ENCODE measurements at regions not wholly inside any gene's neighbourhood (a gene's known extent, or its start where the extent isn't known, plus 50 kb on each side); places are given as distances from the start of the nearest gene placed in this dataset.

DNA sequence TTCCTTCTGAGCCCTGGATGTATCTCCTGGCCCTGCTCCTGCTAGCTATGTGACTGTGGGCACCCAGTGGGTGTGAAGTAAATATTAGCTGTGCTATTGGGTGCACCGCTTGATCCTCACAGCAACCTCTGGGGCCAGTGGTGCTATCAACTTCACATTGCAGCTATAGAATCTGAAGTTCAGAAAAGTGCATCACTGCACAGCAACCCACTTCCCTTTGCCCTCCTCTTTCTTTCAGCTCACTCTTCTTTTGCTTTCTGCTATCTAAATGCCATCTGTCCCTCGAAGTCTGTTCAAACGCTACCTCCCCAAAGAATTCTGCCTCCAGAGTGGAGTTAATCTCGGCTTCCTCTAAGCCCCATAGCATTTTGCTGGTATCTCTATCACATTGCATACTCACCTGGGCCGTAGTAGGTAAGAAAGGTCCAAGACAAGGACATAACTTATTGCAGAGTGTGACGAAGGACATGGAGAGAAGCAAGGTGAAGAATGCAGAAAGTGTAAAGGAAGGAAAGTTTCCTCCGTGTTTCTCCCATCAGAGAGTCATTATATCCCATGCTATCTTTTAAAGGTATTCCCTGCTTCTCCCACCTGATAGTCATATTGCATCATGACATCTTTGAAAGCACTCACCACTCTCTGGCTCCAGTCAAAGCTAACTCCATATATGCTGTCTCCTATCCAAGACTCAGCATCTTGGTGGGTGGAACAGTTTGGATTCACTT is 57.1 kb upstream of the BCL6 start:
- Histone ChIP-seq H3K27ac (no peak overlapping the region), H3K36me3 (no peaks in the 10 kb centered on the region), H3K4me3 (no peak overlapping the region), H3K27me3 (no peaks in the 10 kb centered on the region), H3K4me1 (peaks cover 0 to 7% (median 0%) of the 10 kb centered on the region in 4 donors), H3K9me3 (no peaks in the 10 kb centered on the region)
- intact Hi-C loops (cut with DNase I; ENCODE audit: low total_unique reads): no loop called here
- TF ChIP-seq, protein P1, sequence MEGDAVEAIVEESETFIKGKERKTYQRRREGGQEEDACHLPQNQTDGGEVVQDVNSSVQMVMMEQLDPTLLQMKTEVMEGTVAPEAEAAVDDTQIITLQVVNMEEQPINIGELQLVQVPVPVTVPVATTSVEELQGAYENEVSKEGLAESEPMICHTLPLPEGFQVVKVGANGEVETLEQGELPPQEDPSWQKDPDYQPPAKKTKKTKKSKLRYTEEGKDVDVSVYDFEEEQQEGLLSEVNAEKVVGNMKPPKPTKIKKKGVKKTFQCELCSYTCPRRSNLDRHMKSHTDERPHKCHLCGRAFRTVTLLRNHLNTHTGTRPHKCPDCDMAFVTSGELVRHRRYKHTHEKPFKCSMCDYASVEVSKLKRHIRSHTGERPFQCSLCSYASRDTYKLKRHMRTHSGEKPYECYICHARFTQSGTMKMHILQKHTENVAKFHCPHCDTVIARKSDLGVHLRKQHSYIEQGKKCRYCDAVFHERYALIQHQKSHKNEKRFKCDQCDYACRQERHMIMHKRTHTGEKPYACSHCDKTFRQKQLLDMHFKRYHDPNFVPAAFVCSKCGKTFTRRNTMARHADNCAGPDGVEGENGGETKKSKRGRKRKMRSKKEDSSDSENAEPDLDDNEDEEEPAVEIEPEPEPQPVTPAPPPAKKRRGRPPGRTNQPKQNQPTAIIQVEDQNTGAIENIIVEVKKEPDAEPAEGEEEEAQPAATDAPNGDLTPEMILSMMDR (IDR thresholded peaks at IDR 0.05): no peak
- DNase-seq: no peak

DNA sequence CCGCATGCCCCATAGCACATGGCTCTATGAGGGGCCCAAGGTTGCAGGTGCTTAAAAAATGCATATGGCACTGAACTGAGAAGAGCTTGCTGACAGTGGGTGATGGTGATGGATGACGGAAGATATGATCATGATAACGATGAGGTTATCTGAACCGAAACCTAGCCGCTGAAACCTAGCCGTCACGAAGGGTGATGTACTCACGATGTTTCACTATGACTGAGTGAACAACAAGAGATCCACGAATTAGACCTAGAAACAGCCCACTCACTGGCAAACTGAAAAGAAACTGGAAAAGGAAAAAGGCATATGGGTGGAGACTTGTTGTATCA is 57.6 kb upstream of the BCL6 start:
- H3K4me3 ChIP-seq: no peak overlapping the region

DNA sequence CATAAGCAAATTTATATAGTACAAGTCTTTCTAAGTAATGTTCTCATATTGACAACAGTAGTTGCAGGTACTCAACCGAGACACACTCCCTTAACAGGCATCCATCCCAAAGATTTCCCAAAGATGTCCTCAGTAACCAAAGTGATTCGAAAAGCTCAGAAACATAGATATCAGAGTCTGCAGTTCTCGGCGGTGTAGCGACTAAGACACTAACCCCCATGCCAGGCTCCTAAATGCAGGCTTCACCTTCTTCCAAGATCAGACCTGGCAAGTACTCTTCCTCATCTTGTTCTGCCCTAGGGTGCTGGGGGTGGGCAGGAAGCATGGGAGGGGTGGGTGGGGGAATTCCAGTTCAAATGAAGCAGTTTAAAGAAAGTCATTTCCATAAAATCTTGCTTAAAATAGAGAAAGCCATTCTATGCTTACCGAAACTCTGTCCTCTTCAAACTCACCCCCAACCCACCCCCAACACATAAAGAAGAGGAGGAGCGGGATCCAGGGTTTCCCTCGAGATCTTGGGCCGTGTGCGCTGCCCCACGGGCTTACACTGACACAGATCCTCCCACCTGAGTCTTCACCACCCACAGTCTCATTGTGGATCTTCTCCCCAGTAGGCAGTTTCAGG is 59.0 kb upstream of the BCL6 start:
- H3K27me3 ChIP-seq: no peaks in the 10 kb centered on the region
- H3K4me1 ChIP-seq: peaks cover 0 to 19% (median 9%) of the 10 kb centered on the region in 4 donors
- TF ChIP-seq, protein P1 (IDR thresholded peaks at IDR 0.05): no peak
- no peak overlapping the region for H3K27ac ChIP-seq
- DNase-seq: no peak
- H3K4me3 ChIP-seq: no peak overlapping the region
- intact Hi-C loops (cut with DNase I; ENCODE audit: low total_unique reads): no loop called here
- H3K36me3 ChIP-seq: no peaks in the 10 kb centered on the region
- H3K9me3 ChIP-seq: no peaks in the 10 kb centered on the region

More for the DNA sequence above, 57.6 kb upstream of the BCL6 start:
- no peak overlapping the region for H3K27ac ChIP-seq
- no peaks in the 10 kb centered on the region for H3K27me3 ChIP-seq
- intact Hi-C loops (cut with DNase I; ENCODE audit: low total_unique reads): no loop called here
- DNase-seq: no peak
- H3K4me1 ChIP-seq: peaks cover 0 to 7% (median under 1%) of the 10 kb centered on the region in 4 donors
- H3K36me3 ChIP-seq: no peaks in the 10 kb centered on the region
- no peaks in the 10 kb centered on the region for H3K9me3 ChIP-seq
- TF ChIP-seq, protein P1 (IDR thresholded peaks at IDR 0.05): no peak

DNA sequence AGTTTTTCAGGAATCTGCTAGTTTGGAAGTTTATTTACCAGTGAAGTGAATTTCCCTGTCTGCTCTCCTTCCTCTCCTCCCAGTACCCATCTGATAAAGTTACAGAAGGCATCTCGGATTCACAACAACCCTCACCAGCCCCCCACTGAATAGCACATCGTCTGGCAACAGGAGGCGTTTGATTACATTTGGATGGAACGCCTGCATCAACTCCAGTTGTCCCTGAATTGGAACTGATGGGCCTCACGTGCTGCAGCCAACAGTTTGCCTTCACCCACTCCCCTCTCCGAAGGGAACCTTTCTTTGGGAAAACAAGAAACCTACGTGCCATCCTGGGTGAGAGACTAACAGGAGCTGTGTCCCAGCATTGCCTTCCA is 59.5 kb upstream of the BCL6 start:
- Histone ChIP-seq H3K4me1 (peaks cover 0 to 22% (median 14%) of the 10 kb centered on the region in 4 donors), H3K27me3 (no peaks in the 10 kb centered on the region), H3K36me3 (no peaks in the 10 kb centered on the region), H3K9me3 (no peaks in the 10 kb centered on the region), H3K4me3 (no peak overlapping the region), H3K27ac (no peak overlapping the region)
- no peak for DNase-seq
- intact Hi-C loops (cut with DNase I; ENCODE audit: low total_unique reads): no loop called here
- TF ChIP-seq, protein P1 (IDR thresholded peaks at IDR 0.05): no peak

DNA sequence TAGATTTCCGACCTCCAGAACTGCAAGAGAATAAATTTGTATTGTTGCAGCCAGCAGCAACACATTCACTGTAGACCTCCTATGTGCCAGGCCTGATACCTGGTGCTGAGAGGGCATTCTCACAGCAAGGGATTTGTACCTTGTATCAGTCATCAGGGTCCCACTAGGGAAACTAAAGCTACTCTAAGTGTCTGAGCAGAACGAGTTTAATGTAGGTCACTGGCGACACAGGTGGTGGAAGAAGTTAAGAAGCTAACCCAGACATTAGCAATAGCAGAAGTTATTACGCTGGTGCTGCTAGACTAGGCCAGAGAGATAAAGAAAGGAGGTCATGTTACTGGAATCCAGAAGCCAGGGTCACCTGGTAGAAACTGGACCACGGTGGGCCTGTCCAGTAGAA is 60.5 kb upstream of the BCL6 start:
- H3K27ac ChIP-seq: no peak overlapping the region
- TF ChIP-seq, protein P1 (IDR thresholded peaks at IDR 0.05): no peak
- H3K4me3 ChIP-seq: no peak overlapping the region

More for the DNA sequence above, 60.5 kb upstream of the BCL6 start:
- Histone ChIP-seq H3K27me3 (no peaks in the 10 kb centered on the region), H3K4me1 (peaks cover 0 to 25% (median 18%) of the 10 kb centered on the region in 4 donors), H3K36me3 (no peaks in the 10 kb centered on the region), H3K9me3 (no peaks in the 10 kb centered on the region)
- no peak for DNase-seq
- intact Hi-C loops (cut with DNase I; ENCODE audit: low total_unique reads): no loop called here
